Vagina (tissue), 2 donors: ENCODE measurements at regions not wholly inside any gene's neighbourhood (a gene's known extent, or its start where the extent isn't known, plus 50 kb on each side); places are given as distances from the start of the nearest gene placed in this dataset.
"Not testable (repeated sequence)": the region's sequence is repeated elsewhere in the genome, so short reads cannot be mapped to it uniquely, and the experiment has no call there.

Experiments used
- DNase-seq, 2 donors: peaks; one replicate each; pipeline ENCODE4 v3.0.0-alpha.2; 2017; ENCODE audit errors: extremely low spot score in 2 of 2
- H3K27ac ChIP-seq: fragments of 200-600 bp; sonication (generic); one replicate; pipeline ENCODE4 v1.5.1; 2019
- H3K27me3 ChIP-seq: fragments of 200-600 bp; sonication (generic); one replicate; pipeline ENCODE4 v1.5.1; 2019
- H3K36me3 ChIP-seq, 2 donors: fragments of 200-600 bp; sonication (generic); one replicate each; pipeline ENCODE4 v1.5.1; 2017 to 2019
- H3K4me1 ChIP-seq: fragments of 200-600 bp; sonication (generic); one replicate; pipeline ENCODE4 v1.5.1; 2019
- H3K4me3 ChIP-seq, 2 donors: fragments of 200-600 bp; sonication (generic); 1 replicate in 1 of 2; 2 replicates in 1 of 2; pipeline ENCODE4 v1.5.1; 2016 to 2019
- H3K9me3 ChIP-seq: fragments of 200-600 bp; sonication (generic); one replicate; pipeline ENCODE4 v1.5.1; 2019
- POLR2A ChIP-seq, 2 donors: fragments of 450-650 bp; IDR thresholded peaks; one replicate each; pipeline ENCODE4 v1.6.1; 2017; ENCODE audit warnings: antibody characterized with exemption in 2 of 2, mild to moderate bottlenecking in 2 of 2, moderate library complexity in 2 of 2
- POLR2AphosphoS5 ChIP-seq, 2 donors: sonication (generic); formaldehyde crosslinking; IDR thresholded peaks; one replicate each; pipeline ENCODE4 v1.9.0; 2017; ENCODE audit warnings: antibody characterized with exemption in 2 of 2, mild to moderate bottlenecking in 2 of 2, low read depth in 1 of 2; ENCODE audit not compliant: insufficient read depth in 1 of 2
- intact Hi-C: fragments of 100-400 bp; cut with DNase I; formaldehyde crosslinking; loops from one replicate; pipeline ENCODE4 v1.15.1; 2023
- TF ChIP-seq, protein P1 (sequence below), 3 experiments: fragments of 450-650 bp in 2 of 3; fragments of 200-600 bp in 1 of 3; sonication (generic) in 1 of 3; IDR thresholded peaks; one replicate each; pipeline ENCODE4 v1.5.1; 2017 to 2019; ENCODE audit warnings: antibody characterized with exemption in 3 of 3, mild to moderate bottlenecking in 2 of 3, moderate library complexity in 2 of 3

- TF ChIP-seq, protein P1, sequence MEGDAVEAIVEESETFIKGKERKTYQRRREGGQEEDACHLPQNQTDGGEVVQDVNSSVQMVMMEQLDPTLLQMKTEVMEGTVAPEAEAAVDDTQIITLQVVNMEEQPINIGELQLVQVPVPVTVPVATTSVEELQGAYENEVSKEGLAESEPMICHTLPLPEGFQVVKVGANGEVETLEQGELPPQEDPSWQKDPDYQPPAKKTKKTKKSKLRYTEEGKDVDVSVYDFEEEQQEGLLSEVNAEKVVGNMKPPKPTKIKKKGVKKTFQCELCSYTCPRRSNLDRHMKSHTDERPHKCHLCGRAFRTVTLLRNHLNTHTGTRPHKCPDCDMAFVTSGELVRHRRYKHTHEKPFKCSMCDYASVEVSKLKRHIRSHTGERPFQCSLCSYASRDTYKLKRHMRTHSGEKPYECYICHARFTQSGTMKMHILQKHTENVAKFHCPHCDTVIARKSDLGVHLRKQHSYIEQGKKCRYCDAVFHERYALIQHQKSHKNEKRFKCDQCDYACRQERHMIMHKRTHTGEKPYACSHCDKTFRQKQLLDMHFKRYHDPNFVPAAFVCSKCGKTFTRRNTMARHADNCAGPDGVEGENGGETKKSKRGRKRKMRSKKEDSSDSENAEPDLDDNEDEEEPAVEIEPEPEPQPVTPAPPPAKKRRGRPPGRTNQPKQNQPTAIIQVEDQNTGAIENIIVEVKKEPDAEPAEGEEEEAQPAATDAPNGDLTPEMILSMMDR (IDR thresholded peaks at IDR 0.05), result no peak
- no peak for TF ChIP-seq POLR2AphosphoS5 (IDR thresholded peaks at IDR 0.05; ENCODE audit: insufficient read depth in 1 of 2, low read depth in 1 of 2)
- no peak for TF ChIP-seq POLR2A (IDR thresholded peaks at IDR 0.05)
- Histone ChIP-seq H3K27me3 (no peaks in the 10 kb centered on the region), H3K9me3 (no peaks in the 10 kb centered on the region), H3K4me3 (no peak overlapping the region), H3K27ac (no peak overlapping the region), H3K36me3 (no peaks in the 10 kb centered on the region), H3K4me1 (no peaks in the 10 kb centered on the region)
- intact Hi-C loops, result no loop called here
- no peak for DNase-seq
Observed at GRCh38 chr7:115559877-115560276, 470.7 kb downstream of the TFEC start.

GRCh38 chr7:115558161-115558560 lies 472.4 kb downstream of the TFEC start:
- Histone ChIP-seq H3K27ac (no peak overlapping the region), H3K4me1 (no peaks in the 10 kb centered on the region), H3K36me3 (no peaks in the 10 kb centered on the region), H3K4me3 (no peak overlapping the region), H3K9me3 (no peaks in the 10 kb centered on the region), H3K27me3 (no peaks in the 10 kb centered on the region)
- intact Hi-C loops, result no loop called here
- TF ChIP-seq, protein P1 (IDR thresholded peaks at IDR 0.05), result no peak
- TF ChIP-seq POLR2AphosphoS5 (IDR thresholded peaks at IDR 0.05; ENCODE audit: insufficient read depth in 1 of 2, low read depth in 1 of 2), result no peak
- TF ChIP-seq POLR2A (IDR thresholded peaks at IDR 0.05), result no peak
- DNase-seq, result no peak

DNA sequence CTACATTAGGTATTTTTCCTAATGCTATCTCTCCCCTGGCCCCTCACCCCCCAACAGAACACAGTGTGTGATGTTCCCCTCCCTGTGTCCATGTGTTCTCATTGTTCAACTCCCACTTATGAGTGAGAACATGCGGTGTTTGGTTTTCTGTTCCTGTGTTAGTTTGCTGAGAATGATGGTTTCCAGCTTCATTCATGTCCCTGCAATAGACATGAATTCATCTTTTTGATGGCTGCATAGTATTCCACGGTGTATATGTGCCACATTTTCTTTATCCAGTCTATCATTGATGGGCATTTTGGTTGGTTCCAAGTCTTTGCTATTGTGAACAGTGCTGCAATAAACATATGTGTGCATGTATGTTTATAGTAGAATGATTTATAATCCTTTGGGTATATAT lies 473.3 kb downstream of the TFEC start:
- H3K4me3 ChIP-seq, intact Hi-C loops, H3K27ac ChIP-seq, DNase-seq, H3K9me3 ChIP-seq, H3K36me3 ChIP-seq, H3K27me3 ChIP-seq, H3K4me1 ChIP-seq: not testable (repeated sequence)

DNA sequence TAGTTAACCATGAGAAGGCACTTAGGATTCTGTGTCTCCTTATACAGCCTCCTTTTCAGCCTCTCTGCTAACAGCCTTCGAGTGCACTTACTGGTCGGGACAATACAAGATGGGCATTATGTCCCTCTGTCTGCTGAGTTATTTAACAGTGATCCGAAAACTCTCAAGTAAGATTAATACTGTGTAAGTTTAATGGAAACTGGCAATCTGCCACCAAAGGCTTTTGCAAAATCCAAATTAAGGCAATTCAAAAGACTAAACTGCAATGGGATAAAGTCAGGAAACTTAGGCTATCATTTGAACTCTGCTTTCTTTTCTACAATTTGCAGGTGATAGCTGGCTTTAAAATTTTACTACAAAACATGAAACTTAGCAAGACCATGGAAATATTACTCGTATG lies 477.8 kb downstream of the TFEC start:
- intact Hi-C loops, result no loop called here
- no peaks in the 10 kb centered on the region for H3K4me1 ChIP-seq
- H3K36me3 ChIP-seq, result no peaks in the 10 kb centered on the region
- H3K4me3 ChIP-seq, result no peak overlapping the region
- DNase-seq, result no peak
- H3K27me3 ChIP-seq, result no peaks in the 10 kb centered on the region
- no peak for TF ChIP-seq POLR2A (IDR thresholded peaks at IDR 0.05)
- TF ChIP-seq POLR2AphosphoS5 (IDR thresholded peaks at IDR 0.05; ENCODE audit: insufficient read depth in 1 of 2, low read depth in 1 of 2), result no peak
- TF ChIP-seq, protein P1 (IDR thresholded peaks at IDR 0.05), result no peak
- no peaks in the 10 kb centered on the region for H3K9me3 ChIP-seq
- no peak overlapping the region for H3K27ac ChIP-seq

DNA sequence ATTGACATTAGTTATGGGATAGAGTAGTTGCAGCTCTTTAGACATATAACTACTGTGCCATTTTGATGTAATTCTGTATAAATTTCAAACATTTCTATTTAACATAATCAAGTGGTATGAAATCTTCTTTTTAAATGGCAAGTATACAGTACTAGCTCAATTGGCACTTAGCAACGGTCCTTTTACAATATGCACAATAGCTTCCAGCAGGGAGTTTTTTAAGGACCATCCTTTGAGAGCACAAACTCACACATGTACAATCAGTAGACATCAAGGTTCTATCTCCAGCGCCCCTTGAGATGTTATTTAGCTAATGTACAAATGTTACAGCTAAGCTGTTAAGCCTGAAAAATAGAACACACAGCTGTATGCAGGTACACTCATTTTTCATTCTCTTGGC lies 480.7 kb downstream of the TFEC start:
- no peaks in the 10 kb centered on the region for H3K27me3 ChIP-seq
- H3K4me3 ChIP-seq, result no peak overlapping the region
- no peaks in the 10 kb centered on the region for H3K4me1 ChIP-seq
- TF ChIP-seq POLR2A (IDR thresholded peaks at IDR 0.05) (no peak), POLR2AphosphoS5 (IDR thresholded peaks at IDR 0.05; ENCODE audit: insufficient read depth in 1 of 2, low read depth in 1 of 2) (no peak)
- TF ChIP-seq, protein P1 (IDR thresholded peaks at IDR 0.05), result no peak
- no peak for DNase-seq
- H3K9me3 ChIP-seq, result no peaks in the 10 kb centered on the region
- H3K36me3 ChIP-seq, result no peaks in the 10 kb centered on the region
- intact Hi-C loops, result no loop called here
- H3K27ac ChIP-seq, result no peak overlapping the region

DNA sequence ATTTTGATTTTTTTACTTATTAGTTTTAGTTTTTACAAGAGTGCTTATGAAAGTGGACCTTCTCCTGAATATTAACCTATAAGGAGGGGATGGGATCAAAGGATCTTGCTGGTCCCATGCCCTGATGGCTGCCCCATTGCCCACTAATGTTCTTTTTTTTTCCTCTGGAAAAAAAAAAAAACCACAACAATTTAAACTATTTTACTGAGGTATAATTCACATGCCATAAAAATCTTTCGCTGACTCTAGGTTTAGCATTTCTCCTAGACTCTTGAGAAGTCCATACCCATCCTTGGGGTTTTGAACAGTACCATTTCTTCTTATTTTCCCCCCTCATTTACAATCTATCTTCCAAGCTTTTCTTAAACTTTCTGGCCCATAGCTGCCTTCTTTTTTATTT lies 481.8 kb downstream of the TFEC start:
- DNase-seq, result no peak
- Histone ChIP-seq H3K27ac (no peak overlapping the region), H3K27me3 (no peaks in the 10 kb centered on the region), H3K4me3 (no peak overlapping the region), H3K4me1 (no peaks in the 10 kb centered on the region), H3K9me3 (no peaks in the 10 kb centered on the region), H3K36me3 (no peaks in the 10 kb centered on the region)
- TF ChIP-seq POLR2A (IDR thresholded peaks at IDR 0.05), result no peak
- TF ChIP-seq POLR2AphosphoS5 (IDR thresholded peaks at IDR 0.05; ENCODE audit: insufficient read depth in 1 of 2, low read depth in 1 of 2), result no peak
- TF ChIP-seq, protein P1 (IDR thresholded peaks at IDR 0.05), result no peak
- intact Hi-C loops, result no loop called here
